NCI-H1436 (cell line): ENCODE measurements at regions not wholly inside any gene's neighbourhood (a gene's known extent, or its start where the extent isn't known, plus 50 kb on each side); places are given as distances from the start of the nearest gene placed in this dataset.
"Not testable (repeated sequence)": the region's sequence is repeated elsewhere in the genome, so short reads cannot be mapped to it uniquely, and the experiment has no call there.

Experiments
- DNase-seq: peaks from one replicate; lab custom pipeline; 2025; lab: John Stamatoyannopoulos, UW

DNA sequence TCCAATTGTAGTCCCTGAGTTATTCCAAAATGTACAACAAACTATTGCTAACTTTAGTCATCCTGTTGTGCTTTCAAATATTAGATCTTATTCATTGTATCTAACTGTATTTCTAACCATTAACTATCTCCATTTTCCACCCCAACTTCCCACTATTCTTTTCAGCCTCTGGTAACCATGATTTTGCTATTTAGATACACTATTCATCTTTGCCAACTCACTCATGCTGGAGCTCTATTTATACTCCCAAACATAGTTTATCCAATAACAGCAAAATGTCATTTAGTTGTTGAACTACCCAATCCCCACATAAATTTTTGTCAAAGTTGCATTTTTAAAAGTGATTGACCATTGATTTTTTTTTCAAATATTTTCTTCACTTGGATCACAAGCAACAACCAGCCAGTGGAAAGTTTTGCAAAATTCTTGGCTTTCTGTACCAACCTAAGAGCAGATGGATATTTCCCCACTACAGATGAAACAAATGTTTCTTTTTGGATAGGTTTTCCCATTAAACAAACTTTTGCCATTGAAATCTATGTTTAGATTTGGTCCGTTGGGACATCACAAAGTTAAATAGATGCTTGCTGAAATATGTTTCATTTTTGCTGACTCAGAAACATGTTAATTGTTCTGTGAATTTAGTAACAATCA lies 866.0 kb downstream of the LTN1 start:
- DNase-seq: no peak

DNA sequence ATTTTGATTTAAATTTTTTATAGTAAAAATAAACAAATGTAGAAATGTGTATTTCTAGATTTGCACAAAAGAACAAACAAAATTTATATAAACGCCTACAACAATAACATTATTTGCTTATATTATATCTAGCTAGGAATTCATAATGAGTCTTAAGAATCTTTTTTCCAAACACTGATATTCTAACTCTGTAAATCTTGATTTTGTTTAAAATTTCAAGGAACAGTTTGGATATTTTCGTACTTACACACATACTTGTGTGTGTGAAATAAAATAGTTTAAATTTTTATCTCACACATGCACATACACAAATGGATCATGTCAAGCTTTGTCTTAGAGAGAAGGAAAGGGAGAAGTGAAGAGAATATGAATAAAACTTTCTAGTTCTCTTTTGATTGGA lies 868.1 kb downstream of the LTN1 start:
- no peak for DNase-seq

DNA sequence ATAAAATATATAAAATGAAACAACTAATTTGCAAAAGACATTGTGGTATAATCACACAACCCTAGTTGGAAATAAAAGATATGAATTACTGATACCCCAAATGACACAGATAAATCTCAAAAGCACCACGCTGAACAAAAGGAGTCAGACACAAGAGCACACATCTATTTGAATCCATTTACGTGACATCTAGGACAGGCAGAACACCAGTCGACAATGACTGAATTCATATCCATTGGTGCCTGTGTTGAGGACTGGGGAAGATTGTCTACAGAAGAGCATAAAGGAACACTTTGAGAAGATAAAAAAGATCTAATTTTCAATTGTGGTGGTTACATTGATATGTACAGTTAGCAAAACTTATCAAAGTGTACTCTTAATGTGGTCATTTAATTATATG lies 874.1 kb downstream of the LTN1 start:
- no peak for DNase-seq

DNA sequence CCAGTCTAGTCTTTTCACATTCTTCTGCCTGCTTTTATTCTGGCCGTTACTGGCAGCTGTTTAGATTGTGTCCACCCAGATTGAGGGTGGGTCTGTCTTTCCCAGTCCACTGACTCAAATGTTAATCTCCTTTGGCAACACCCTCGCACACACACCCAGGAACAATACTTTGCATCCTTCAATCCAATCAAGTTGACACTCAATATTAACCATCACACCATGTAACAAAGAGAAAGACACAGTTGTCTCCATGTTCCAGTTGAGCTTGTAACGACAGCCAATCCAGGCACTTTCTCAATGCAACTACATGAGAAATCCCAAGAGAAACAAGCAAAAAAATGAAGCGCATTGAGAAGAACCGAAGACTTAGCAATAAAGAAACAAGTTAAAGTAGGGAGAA lies 877.7 kb downstream of the LTN1 start:
- DNase-seq: not testable (repeated sequence)

DNA sequence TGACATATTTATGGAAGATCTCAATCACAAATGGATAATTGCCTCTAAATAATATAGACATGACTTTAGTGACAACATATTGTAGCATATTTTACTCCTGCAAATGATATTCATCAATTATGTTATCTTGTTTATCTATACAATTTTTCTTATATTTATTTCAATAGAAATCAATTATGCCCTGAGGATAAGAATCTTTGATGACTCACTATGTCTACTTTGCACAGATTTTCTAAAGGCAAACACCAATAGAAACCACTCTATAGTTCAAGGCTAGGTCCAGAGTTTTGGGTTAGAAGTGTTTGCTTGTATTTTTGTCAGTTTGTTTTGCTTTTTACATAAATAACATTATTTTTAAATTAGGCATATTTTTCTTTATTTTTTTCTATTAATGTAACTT lies 879.0 kb downstream of the LTN1 start:
- DNase-seq: no peak

DNA sequence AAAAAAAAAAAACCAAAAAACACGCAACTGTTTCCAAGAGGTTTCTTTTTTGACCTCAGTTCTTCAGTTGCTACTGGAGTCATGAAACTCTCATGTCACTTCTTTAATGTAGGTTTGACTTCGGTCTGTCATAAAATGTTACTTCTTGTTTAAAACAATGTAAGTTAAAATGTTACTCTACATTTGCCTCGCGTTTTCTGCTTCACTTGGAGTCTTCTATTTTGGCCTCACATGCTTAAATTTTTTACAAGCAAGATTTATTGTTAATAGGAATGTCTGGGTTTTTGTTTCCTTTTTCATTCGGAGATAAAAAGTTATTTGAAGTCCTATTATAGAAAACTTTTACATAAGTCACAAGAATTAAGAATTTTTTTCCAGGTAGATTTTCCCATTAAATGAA lies 880.2 kb downstream of the LTN1 start:
- DNase-seq: no peak

DNA sequence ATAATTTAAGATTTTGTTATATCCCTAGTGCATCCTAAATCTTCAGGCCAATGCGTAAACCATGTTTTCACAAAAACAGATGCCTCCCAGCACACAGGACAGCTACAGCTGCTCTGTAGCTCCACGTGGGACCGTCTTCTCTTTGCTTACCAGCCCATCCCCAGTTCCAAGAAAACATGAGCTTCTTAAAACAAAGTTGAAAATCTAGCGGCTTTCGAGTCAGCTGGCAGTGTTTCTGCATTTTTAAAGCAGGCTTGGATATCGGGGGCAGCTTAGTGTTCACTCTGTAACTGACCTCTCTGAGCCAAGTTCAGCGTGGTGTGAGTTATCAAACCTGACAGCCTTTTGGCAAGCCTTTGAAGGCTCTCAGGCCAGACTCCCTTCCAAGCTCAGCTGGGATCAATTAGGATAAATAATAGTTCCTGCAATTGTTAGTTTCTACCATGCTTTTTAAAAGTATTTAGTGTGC lies 881.5 kb downstream of the LTN1 start:
- DNase-seq: no peak

DNA sequence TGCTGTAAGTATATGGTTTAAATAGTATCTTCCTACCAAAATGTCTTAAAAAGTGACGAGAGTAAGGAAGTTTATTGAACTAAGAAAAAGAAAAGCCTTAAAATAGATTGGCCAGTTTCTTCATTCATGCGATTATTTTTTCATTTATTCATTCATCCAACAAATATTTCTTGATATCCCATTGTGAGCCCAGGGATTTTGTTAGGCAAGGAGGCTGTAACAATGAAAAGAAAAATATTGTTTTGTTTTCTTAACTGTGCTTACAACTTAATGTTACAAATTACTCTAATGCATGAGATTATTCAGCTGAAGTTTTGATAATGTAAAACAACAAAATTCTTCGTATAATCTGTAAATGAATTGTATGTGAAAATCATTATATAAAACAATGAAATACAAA lies 882.0 kb downstream of the LTN1 start:
- DNase-seq: no peak

DNA sequence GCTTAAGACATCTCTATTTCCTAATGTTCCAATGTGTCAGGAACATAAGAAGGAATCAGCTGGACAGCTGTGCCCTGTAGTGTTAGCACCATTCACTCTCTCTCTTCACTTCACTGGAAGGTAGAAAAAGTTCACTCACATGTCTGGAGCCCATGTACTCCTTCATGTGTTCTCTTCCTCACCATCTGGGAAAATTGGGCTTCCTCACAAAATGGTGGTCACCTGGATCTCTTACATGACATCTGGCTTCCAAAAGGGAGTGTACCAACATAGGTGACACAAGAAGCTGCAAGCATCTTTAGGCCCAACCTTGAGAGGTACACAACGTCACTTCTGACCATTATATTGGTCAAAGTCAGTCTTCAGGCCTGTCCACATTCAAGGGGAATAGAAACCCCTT lies 882.6 kb downstream of the LTN1 start:
- DNase-seq: no peak

DNA sequence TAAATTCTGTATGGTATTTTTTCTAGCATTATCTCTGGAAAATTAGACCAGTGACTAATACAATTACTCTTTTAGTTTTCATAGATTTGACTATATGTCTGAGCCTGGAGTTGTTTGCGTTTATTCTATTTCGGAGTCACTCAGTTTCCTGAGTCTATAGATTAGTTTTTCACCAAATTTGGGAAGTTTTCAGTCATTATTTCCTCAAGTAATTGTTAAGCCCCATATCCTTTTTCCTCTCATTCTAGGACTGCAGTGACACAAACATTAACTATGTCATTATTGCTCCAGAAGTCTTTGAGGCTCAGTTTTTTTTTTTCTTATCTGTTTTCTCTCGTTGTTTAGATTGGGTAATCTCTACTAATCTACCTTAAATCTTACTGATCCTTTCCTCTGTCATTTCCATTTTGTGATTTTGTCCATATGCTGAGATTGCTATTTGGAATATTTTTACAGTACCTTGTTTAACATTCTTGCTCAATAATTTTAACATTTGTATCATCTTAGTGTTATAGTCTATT lies 886.2 kb downstream of the LTN1 start:
- no peak for DNase-seq

DNA sequence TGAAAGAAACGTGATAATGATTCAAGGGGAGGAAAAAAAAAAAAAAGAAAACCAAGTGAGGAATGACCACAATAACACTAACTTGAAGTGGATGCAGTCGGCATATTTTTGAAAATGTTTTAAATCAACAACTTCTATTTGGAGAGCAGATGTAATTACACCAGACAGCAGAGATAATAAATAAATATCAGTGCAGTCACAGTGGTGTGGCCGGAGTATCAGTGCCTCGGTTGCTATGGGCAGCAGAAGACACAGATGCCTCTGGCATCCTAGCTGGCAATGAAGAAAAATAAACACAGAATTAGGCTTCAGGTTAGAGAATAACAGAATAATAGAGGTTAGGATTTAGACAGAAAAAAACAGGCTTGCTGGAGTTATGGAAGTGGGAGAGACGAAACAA lies 888.3 kb downstream of the LTN1 start:
- no peak for DNase-seq

DNA sequence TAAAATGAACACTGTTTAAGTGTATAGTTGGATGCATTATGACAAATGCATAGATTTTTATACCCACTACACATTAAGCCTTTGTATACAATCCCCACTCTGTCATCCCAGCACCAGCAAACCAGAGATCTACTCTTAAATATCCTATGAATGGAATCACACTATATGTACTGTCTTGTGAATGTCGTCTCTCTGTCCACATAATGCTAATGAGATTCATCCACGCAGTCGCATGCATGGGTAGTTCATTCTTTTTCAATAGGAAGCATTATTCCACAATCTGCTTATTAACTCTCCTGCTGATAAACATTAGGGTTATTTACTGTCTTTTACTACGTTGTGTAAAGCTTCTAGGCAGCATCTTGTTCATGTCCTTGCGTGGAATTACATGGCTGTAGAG lies 892.3 kb downstream of the LTN1 start:
- DNase-seq: no peak

DNA sequence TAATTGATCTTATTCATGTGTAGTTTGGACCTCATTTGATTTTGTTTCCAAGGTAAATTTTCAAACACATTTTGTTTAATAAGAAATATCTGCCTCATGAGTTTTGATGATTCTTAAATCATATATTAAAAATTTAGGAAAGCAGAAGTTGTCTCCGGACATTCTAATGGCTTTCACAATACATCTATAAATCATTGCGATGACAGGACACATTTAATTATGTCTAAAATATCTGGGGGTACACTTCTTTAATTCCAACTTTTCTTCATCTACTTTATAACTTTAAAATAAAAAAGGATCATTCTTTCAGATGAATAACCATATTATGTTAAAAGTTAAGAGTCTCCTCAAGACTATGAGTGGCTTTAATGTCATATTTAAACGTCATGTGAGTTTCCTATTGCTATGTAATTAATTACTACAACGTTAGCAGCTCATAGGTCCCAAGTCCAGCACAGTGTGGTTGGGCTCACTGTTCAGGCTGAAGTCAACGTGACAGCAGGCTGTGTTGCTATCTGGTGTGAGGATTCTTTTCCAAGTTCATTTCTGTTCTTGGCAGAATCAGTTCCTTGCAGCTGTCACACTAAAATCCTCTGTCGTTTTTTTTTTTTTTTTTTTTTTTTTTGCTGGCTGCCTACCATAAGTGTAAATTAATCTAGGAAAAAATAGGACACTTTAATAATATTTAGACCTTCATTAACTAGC lies 893.5 kb downstream of the LTN1 start:
- DNase-seq: no peak

DNA sequence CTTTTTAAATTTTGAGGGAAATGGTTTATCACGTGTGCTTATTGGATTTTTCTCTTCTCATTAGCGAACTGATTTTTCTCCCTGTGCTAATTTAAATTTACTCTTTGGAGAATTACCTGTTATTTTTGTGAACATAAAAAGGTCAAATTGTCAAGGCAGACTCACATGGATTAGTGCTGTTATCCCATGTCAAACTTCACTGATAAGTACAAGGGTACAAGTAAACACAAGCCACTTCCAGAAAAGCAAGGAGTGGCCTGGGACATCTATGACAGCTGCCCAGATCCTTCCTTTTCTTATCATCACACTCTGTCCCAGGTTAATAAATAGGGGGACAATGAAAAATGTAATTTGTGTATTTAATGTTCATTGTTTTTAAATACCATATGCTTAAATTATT lies 901.2 kb downstream of the LTN1 start:
- no peak for DNase-seq

DNA sequence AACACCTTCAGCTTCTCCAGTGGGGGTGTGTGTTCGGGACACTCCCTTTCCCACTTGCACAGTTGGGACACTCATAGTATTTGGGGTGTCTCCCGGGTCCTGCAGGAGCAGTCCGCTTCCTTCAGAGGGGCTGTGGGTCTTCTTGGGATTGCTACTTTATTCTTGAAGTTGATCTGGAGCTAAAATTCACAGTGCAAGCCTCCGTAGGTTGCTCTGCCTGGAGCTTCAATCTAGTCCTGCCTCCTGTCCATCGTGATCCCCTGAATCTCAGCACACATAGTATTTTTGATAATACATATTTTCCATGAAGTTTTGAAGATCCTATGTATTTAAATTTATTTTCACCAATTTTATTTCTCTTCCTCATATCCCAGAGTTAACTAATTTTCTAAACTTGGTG lies 902.1 kb downstream of the LTN1 start:
- no peak for DNase-seq

DNA sequence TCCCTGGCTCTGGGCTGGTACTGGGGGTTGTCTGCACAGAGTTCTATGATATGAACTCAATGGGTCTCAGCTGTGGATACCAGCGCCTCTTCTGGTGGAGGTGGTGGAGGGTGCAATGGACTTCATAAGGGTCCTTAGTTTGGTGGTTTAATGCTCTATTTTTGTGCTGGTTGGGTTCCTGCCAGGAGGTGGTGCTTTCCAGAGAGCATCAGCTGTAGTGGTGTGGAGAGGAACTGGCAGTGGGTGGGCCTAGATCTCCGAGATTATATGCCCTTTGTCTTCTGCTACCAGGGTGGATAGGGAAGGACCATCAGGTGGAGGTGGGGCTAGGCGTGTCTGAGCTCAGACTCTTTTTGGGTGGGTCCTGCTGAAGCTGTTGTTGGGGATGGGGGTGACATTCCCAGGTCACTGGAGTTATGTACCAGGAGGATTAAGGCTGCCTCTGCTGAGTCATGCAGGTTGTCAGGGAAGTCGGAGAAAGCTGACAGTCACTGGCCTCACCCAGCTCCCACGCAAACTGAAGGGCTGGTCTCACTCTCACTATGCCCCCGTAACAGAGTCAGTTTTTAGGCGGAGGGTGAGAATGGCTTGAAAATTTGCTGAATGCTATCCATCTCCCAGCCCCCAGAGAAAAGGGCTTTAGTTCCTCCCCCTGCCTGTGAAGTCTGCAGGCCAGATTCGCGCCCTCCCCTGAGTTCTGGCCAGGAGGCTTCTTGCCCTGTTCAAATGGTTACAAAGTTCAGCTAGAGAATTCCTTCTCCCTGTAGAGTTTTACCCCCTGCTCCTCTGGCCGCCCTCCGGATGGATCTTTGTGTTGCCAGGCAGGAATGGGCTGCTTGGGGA lies 902.9 kb downstream of the LTN1 start:
- no peak for DNase-seq

DNA sequence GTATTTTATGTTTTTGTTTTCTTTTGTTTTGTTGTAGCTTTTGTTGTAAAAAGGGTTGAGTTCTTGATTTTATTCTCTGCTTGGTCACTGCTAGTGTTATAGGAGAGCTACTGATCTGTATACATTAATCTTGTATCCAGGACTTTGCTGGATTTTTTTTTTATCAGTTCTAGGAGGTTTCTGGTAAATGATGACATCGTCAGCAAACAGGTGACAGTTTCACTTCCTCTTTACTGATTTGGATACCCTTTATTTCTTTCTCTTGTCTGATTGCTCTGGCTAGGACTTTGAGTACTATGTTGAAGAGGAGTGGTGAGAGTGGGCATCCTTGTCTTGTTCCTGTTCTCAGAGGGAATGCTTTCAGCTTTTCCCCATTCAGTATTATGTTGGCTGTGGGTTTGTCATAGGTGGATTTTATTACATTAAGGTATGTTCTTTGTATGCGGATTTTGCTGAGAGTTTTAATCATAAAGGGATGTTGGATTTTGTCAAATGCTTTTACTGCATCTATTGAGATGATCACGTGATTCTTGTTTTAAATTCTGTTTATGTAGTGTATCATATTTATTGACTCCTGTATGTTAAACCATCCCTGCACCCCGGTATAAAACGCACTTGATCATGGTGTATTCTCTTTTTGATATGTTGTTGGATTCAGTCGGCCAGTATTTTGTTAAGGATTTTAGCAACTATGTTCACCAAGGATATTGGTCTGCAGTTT lies 905.7 kb downstream of the LTN1 start:
- no peak for DNase-seq

DNA sequence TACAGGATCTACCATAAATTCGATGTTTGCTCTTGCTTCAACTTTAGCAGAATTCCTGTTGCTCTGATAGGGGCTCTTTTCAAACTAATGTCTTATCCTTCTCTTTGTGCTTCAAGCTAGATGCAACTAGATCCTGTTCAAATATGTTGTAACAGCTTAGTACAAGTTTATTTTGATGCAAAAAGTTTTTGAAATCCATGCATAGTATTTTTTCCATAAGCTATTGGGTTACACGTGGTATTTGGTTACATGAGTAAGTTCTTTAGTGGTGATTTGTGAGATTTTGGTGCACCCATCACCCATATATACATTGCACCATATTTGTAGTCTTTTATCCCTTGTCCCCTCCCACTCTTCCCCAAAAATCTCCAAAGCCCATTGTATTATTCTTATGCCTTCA lies 907.7 kb downstream of the LTN1 start:
- no peak for DNase-seq

DNA sequence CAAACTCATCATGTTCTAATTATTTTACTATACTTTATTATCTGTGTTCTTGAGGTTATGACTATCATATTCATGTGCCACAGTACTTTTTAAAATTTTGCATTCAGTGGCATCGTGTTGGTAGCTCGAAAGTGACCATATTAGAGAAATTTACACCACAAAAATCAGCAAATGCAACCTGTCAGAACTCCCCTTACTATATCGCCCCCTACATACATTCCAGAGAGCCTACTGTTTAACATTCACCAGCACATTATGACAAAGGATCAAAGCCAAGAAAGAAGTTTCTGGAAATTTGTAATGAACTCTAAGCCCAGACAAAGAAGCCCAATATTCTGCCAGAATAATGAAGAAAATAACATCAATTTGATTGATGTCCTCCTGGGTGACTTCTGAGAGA lies 909.3 kb downstream of the LTN1 start:
- DNase-seq: no peak

DNA sequence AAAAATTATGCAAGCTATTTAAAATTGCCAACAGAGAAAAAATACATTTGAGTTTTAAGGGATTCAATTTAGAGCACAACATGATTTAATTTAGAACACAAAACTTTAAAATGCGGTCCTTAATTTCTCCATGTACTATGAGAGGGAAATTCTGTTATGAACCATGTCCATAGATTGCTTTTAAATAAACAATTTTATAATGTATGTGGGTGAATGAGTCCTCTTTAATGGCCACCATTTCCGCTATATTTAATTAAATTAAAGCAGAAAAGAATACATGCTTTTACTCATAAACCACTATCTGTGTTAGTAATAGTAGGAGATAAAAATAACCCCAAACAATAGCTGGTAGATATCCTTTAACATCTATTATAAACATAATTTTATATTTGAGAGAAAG lies 914.6 kb downstream of the LTN1 start:
- DNase-seq: no peak

DNA sequence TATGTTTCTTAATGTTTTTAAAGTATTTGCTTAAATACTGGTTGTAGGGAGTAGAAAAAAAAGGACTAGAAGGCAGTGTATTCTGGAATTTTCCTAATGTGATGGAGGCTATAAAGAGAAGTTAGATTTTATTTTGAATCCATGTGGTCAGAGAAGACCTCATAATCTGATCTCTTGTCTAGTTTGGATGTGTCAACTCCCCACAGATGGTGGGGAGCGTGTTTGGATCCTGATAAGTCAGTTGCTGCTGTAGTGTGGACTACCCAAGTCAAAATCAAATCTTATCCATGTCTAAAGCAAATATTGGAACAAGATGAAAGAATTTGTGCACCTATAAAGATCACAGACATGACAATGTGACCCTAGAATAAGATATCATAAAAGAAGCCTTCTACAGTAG lies 918.0 kb downstream of the LTN1 start:
- no peak for DNase-seq

DNA sequence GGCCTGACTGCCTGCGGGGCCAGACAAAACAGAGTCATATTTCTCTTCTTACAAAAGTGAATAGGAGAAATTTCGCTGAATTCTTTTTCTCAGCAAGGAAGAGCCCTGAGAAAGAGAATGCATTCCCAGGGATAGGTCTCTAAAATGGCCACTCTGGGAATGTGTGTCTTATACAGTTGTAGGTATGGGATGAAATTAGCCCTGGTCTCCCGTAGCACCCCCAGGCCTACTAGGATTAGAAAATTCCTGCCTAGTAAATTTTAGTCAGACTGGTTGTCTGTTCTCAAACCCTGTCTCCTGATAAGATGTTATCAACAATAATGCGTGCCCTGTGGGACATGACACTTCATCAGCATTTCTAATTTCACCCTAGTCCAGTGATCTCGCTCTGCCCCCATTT lies 920.1 kb downstream of the LTN1 start:
- no peak for DNase-seq
